ENCODE measurements at regions not wholly inside any gene's neighbourhood (a gene's known extent, or its start where the extent isn't known, plus 50 kb on each side); places are given as distances from the start of the nearest gene placed in this dataset.

GRCh38 chr22:49548356-49549202, 279.1 kb downstream of the BRD1 start:
- DNase-seq (ENCODE audit: low read depth in 3 of 3) = no peak

GRCh38 chr22:49547751-49548239, 279.9 kb downstream of the BRD1 start:
- DNase-seq (ENCODE audit: low read depth in 3 of 3) = no peak

- DNase-seq (ENCODE audit: low read depth in 3 of 3) = no peak
Measured at GRCh38 chr22:49546811-49547585, 280.7 kb downstream of the BRD1 start.

- DNase-seq (ENCODE audit: low read depth in 3 of 3) = no peak
Measured at GRCh38 chr22:49545606-49546005, 282.1 kb downstream of the BRD1 start.

DNA sequence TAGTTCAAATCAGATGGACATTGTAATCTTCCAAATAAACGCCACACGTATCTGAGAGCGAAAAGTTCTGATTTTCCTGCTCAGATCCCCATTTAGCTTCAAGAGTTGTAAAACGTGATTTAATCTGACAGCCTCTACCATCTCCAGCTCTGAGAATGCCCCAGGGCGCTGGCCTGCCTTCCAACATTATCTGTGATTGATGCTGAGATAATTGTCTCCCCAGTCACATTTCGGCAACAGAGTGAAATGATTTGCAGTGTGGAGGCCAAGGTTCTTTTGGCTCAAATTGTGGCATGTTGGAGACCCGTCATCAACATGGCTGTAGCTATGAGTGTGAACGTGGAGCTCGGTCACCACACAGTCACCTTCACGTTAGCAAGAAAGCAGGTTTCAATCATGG, 283.4 kb downstream of the BRD1 start:
- DNase-seq (ENCODE audit: low read depth in 3 of 3) = no peak

GRCh38 chr22:49543876-49544275, 283.8 kb downstream of the BRD1 start:
- DNase-seq (ENCODE audit: low read depth in 3 of 3) = no peak

DNA sequence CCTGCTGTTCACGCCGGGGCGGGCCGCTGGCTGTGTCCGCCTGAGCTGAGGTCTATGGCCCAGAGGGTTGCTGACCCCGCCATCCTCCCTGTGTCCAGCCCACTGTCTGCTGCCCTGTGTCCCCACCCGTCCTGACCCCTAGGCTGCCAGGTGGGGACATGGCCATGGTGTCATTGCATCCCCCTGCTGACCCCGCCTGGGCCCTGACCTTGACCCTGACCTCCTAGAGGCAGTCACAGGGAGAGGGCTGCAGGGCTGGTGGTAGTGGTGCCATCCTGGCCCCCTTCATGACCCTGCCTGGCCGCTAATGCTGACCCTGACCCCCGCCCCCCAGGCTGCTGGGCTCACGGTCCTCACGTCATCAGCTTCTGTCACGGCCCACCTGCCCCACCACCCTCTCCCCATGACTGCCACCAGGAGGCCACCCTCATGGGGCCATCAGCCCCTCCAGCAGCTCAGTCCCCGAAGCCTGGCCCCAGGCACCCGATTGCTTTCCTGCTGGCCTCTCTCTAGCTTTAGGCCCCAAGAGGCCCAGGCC, 285.9 kb downstream of the BRD1 start:
- DNase-seq (ENCODE audit: low read depth in 3 of 3) = no peak

DNA sequence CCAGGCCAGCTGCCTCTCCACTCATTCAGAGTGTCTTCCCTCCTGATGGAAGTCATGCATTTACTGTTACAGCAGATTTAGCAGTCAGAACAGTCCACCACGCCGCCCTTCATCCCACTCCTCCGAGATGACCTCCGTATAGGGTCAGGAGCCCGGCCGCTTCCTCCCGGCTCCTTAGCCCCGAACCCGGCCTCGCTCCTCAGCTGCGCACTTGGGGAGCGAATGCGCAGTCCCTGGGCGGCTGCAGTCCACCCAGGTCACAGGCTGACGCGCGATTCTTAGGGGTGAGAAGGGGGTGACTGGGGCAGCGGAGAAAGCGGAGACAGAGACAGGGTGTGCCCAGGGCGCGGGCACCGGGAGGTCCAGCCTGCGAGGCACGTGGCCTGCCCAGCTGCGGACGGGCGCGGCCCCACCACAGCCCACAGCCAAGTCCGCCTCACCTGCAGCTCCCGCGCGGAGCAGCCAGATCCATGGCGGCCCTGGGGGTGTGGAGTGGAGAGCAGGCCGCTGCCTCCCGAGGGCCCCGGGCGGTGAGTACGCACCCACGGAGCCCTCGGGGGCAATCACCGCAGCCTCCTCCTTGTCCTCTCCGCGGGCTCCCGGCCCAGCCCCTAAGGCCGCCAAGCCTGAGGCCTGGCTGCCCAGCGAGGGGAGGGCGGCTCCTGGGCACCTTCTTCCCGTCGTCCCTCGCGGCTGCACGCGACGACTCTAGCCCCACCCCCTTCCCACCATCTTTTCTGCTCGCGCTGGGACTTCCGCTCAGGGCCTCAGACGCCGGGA, 286.6 kb downstream of the BRD1 start:
- DNase-seq (ENCODE audit: low read depth in 3 of 3) = no peak

GRCh38 chr22:49540084-49540912, 287.4 kb downstream of the BRD1 start:
- no peak for DNase-seq (ENCODE audit: low read depth in 3 of 3)

DNA sequence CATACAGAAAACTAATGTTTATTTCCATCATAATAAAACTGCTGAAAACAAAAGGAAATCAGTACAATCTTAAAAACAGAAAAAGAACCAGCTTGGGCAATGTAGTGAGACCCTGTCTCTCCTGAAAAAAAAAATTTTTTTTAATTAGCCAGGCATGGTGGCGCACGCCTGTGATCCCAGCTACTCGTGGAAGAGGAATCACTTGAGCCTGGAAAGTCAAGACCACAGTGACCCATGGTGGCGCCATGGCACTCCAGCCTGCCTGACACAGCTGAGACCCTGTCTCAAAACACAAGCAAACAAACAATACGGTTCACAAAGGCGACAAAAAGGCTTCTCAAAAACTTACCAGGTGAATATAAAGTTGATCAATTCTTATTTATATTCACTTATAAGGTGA, 289.7 kb downstream of the BRD1 start:
- no peak for DNase-seq (ENCODE audit: low read depth in 3 of 3)

DNA sequence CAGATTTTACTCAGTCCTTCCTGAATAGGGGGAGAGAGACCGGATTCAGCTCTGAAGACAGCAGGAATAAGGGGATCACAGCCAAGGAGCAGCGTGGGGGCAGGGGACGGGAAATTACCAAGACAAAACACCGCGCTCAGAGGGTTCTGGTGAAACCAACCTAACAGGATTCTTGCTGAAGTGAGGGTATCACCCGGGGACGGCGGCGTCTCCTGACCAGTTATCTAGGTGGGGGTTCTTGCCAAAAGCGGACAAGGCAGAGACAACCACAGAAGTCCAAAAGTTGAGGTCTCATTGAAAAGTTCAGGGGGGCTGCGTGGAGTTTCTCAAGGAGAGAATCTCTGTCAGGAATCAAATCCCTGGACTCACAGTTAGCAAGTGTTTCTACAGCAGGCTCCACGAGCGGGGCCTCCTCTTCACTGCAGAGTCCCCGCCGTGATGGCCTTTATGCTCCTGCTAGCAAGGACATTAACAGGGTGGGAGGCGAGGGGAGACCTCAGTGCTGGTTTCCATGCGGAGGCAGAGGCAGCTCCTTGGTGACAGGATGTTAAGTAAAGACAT, 291.0 kb downstream of the BRD1 start:
- no peak for DNase-seq (ENCODE audit: low read depth in 3 of 3)

DNA sequence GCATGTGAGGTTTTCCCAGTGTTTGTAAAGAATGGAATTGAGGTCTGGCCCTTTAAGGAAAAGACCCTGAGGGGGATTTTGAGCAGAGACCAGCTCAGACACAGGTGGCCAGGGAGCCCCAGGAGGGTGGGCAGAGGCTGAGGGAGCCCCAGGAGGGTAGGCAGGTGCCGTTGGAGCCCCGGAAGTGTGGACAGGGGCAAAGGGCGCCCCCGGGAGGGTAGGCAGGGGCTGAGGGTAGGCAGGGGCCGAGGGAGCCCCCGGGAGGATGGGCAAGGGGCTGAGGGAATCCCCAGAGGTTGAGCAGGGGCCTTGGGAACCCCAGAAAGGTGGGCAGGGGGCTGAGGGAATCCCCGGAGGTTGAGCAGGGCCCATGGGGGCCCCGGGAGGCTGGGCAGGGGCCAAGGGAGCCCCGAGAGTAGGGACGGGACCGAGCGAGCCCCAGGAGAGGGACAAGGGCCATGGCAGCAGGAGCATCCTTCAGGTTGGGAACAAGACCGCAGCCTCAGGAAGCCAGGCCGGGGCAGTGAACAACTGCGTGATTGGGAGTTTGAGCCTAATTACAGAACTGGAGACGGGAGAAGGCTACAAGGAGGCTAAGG, 292.0 kb downstream of the BRD1 start:
- no peak for DNase-seq (ENCODE audit: low read depth in 3 of 3)

GRCh38 chr22:49535126-49535525, 292.5 kb downstream of the BRD1 start:
- no peak for DNase-seq (ENCODE audit: low read depth in 3 of 3)

GRCh38 chr22:49534386-49534785, 293.3 kb downstream of the BRD1 start:
- DNase-seq (ENCODE audit: low read depth in 3 of 3) = no peak

DNA sequence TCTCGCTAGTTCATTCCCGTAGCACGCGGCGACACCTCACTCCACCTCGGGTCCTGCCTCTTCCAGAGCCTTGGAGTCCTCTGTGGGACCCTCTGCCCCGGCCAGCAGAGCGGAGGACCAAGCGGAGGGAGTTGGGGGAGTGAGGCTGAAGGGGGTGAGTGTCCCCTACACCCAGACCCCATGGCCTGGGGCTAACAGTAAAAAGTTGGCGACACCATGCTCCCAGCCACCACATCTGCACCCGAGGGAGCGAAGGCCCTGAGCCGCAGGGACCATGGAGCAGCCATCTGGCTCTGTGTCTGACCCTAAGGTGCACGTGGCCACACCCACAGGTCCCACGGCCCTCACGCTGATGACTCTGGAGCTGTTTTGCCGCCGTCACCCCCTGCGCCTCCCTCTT, 293.8 kb downstream of the BRD1 start:
- DNase-seq (ENCODE audit: low read depth in 3 of 3) = no peak

GRCh38 chr22:49532869-49533802, 294.5 kb downstream of the BRD1 start:
- no peak for DNase-seq (ENCODE audit: low read depth in 3 of 3)

GRCh38 chr22:49531368-49531791, 296.3 kb downstream of the BRD1 start:
- no peak for DNase-seq (ENCODE audit: low read depth in 3 of 3)

- no peak for DNase-seq (ENCODE audit: low read depth in 3 of 3)
Measured at GRCh38 chr22:49530671-49531367, 296.9 kb downstream of the BRD1 start.

DNA sequence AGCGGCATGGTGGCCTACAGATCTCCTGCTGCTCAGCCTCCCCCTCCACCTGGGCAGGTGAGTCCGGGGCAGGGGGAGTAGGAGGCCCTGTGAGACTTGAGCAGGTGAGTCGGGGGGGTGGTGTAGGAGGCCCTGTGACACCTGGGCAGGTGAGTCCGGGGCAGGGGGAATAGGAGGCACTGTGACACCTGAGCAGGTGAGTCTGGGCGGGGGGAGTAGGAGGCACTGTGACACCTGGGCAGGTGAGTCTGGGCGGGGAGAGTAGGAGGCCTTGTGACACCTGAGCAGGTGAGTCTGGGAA, 299.3 kb downstream of the BRD1 start:
- DNase-seq (ENCODE audit: low read depth in 3 of 3) = no peak

Data from stimulated activated CD4-positive, alpha-beta T cell treated with anti-CD3 and anti-CD28 coated beads, TNF-alpha, amount 100 ng/mL, for 48 hours (primary cell).